ENCODE measurements at regions not wholly inside any gene's neighbourhood (a gene's known extent, or its start where the extent isn't known, plus 50 kb on each side); places are given as distances from the start of the nearest gene placed in this dataset.

DNA sequence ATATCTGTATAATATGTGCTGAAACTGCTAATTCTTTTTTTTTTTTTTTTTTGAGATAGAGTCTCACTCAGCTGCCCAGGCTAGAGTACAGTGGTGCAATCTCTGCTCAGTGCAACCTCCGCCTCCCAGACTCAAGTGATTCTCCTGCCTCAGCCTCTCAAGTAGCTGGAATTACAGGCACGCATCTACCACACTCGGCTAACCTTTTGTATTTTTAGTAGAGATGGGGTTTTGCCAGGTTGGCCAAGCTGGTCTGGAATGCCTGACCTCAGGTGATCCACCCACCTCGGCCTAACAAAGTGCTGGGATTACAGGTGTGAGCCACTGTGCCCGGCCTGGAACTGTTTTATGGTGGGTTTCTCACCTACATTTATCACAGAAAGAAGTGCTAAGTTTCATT is 307.8 kb upstream of the STT3B start:
- no peak for DNase-seq (ENCODE audit: low read depth)

DNA sequence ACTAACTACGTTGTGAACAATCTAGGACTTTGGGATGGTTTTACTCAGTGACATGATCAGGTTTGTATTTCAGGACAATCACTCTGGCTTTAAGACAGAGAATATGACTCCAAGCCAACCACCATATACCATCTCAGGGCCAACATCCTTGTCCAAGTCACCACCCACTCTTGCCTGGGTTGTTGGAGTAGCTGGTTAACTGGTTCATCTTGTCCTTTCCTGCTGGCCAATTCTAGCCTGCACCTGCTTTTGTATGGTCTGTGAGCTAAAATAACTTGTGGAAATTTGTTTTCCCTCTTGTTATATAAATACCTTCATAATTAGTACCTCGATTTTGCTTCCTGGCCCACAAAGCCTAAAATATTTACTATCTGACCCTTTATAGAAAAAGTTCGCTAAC is 306.8 kb upstream of the STT3B start:
- DNase-seq (ENCODE audit: low read depth) = no peak

DNA sequence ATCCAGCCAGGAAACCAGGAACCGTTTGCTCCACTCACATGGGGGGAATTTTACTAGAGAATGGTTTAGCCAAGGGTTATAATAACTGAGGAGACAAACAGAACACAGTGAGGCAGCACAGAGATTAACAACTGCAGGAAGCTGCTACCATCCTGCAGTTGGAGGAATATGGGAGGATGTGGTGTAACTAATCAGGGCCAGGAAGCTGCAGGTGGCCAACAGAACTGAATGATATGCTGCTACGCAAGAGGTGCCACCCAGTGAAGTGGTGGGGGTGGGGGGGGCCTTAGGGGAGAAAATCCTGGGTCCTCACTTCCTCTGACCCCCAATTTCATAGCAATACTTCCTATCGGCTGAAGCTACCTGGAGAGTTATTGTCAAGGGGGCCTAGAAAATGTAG is 306.4 kb upstream of the STT3B start:
- DNase-seq (ENCODE audit: low read depth) = no peak

DNA sequence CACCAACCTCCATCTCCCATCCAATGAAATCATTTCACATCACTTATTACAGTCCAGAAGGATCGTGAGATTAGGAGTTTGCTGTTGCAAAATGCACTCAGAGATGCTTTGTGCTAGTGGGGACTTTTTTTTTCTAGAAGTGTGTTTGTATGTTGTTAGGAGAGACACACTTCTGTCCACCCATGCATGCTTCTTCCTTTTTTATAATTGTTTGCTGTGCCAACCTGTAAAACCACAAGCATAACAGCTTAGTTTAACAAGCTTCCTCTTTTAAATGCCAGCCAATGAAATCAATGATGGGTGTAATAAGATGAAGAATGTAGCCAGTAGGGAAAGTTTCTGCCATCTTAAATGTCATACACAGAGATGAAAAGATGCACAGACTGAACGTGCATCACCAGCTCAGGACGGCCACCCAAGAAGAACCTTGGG is 305.6 kb upstream of the STT3B start:
- DNase-seq (ENCODE audit: low read depth) = no peak

DNA sequence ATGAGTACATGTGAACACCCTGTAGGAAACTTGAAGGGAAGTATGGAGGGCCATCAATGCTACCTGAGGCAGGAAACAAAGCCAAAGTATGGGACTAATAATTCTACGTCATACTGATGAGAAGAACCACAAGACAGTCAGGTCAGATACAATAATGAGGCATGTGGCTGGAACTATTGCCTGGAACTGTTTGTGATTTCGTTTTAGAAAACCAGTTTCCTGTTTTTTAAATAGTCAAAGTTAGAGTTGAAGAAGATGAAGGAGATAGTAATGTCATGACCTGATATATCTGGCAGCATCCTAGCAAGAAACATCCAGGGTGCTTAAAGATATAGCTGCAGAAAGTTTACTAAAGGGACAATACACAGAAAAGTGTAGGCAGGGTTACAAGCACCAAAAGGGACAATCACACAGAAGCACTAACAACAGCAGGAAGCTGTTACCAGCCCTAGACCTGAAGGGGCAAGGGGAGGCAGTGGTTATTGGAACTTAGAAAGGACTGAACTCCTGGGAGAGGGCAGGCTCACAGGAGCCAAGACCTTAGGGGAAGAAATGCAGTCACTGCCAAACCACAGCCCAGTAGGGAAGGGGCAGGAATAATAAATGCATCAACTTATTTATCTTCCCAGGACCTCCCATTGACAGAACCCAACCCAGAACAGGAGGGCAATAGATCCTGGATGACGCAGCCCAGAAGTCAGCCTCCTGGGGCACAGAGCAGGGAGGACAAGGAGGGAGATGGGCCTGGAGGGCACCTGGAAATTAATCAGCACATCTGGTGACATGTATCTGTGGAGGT is 302.1 kb upstream of the STT3B start:
- DNase-seq (ENCODE audit: low read depth) = no peak

DNA sequence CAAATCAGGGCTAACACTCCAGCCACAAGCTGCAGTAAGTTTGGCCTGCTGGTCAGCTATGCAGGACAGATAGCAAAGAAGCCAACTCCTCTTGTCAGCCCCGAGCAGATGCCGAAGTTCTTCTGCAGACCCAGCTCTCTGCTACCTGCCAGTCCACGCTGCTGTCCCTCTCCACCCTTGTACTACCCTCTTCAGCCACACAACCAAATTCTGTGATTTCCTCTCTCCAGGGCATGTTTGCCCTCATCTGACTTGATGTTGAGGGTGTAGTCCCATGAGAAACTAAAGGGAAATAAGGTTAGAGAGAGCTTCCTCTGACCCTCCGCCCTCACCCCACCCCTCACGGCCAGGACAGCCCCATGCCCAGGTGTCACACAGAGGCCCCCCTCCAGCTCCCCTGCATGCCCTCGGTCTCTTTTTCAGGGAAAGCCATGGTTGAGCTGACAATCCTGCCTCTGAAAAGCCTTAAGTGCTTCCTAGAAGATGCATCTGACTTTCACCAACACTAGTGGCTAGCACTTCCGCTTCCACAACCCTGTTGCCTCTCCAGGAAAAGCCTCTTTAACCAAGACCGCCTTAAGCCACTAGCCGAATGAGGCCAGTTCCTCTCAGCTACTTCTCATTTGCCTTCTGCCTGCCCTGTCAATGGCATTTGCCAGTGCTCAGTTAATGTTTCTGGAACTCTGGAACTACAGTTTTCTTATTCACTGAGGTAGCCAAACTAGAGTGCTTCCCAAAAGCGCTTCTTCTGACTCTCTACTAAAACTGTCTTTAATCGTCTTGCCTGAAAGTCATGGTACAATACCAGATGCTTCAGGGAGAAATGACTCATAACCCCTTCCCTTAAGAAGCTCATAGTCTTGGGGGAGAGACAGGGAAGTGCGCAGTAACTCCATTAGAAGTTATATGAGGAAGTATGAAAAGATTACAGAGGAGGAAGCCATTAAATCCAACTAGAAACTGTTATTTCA is 300.4 kb upstream of the STT3B start:
- no peak for DNase-seq (ENCODE audit: low read depth)

DNA sequence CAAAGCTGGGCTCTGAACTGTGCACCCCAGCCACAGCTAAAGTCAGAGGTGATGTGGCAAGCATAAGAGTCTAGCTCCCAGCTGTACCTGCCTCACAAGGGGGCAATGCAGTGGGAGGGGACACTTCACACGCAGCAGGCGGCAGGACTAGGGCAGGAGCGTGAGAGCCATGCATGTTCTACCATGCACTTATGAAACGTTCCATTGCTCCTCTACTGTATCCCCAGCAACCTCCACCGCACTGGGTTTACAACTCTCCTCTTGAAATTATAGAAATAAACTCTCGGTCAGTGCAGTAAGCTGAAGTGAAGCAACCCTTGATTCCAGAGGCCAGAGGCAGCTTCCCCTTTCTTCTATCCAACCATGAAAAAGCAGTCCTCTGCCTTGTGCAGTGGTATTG is 298.6 kb upstream of the STT3B start:
- DNase-seq (ENCODE audit: low read depth) = no peak

DNA sequence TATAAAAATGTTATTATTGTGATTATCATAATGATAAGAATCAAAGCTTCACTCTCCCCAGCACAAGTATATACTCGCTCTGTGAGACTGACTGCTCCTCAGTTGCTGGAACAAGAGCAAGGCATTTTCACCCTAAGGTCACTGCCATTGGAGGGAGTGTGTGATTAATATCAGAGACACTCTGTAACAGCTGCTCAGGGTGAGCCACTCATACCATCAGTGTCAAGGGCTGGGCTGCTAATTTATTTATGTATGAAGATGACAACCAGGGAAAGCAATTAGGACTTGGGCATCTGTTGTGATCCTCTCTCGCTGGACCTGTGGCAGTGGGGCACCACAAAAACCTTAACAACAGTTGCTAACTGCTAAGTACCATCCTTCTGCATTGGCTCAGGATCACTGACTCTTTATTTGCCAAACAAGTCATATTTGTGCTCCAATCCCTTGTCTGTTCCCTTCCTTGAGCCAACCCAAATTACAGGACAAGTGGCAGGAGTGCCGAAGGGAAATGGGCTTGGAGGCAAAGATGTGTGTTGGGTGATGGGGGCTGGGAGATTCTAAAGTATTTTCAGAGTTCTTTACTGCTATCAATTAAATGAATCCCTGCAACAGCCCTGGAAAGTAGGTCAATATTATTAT is 297.5 kb upstream of the STT3B start:
- no peak for DNase-seq (ENCODE audit: low read depth)

DNA sequence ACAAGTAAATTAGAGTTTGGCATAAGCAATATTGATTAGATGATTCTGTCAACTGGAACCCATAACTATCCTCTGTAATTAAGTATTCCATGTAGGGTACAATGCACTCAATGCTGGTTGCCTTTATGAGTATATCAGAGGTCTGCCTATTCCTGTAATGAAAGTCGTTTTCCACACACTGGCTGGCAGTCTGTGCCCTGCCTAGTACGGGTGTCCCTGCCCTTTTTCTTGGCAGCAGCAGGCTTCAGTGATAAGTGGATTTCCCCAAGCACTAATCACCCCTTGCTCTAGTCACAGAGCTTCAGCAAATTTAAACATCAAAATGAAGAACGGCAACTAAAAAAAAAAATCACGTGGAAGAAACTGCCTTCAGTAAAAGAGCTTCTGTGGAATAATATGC is 294.8 kb upstream of the STT3B start:
- no peak for DNase-seq (ENCODE audit: low read depth)

DNA sequence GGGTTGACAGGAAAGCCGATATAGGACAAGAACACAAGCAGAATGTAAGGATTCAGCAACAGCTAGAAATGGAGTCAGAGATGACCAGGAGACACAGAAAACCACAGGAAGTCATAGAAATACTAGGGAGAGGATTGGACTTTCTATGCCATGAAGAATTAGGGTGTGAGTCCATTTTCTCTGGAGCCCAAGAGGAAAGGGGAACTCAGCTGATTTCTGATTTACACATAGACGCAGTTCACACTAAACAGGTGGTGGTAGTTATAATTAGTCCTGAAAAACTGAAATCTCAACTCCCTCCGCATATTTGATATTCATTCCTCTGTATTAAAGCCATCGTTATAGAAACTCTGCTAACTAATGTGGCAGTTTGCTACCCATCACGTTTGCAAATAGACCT is 292.7 kb upstream of the STT3B start:
- DNase-seq (ENCODE audit: low read depth) = no peak

DNA sequence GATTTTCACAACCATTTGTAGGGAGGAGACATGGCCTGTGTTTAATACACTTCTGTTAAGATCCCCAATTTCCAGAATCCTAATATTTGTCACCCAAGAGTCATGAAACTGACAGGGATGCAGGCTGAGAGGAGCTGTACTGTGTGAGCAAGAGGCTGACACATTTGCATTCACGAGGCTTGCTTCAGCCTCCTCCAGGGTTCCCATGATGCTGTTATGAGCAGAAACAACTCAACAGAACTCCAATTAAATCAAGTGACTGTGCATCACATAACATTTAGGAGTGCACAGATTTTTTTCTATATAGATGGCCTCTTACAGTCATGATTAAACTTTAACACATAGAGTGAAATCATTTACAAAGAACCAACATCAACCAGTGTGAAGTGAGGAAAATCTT is 292.3 kb upstream of the STT3B start:
- DNase-seq (ENCODE audit: low read depth) = no peak

DNA sequence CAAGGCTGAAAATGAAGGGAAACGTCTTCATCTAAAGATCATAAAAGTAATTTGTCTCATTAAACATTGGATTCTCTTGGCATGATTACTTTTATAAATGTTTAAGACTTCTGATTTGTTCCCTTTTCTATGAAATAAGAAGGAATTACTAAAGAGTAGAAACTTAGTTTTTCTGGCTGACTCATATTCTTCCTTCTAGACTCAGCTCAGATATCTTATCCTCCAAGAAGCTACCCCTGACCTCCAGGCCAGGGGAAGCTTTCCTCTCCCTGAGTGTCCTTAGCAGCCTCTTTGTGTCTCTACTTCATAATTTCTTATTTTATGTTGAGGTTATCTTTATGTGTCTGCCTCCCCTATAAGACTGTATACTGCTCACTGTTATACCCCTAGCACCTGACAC is 291.9 kb upstream of the STT3B start:
- DNase-seq (ENCODE audit: low read depth) = no peak

DNA sequence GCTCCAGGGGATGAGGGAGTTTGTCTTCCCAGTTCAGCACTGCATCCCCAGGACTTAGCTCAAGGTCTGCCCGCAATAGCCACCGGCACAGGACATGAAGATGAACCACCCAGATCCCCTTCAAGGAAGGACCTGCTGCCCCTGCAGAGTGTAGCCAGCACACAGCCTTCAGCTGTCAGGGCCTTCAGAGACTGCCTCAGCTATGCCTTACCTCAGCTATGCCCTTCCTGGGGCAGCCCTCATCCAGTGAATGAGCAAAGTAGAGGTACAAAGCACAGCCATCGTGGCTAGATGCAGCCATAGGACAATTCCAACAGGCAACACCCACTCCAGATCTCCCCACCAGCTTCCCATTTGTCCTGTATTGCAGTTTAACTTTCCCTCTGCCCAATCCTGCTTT is 291.2 kb upstream of the STT3B start:
- DNase-seq (ENCODE audit: low read depth) = no peak

DNA sequence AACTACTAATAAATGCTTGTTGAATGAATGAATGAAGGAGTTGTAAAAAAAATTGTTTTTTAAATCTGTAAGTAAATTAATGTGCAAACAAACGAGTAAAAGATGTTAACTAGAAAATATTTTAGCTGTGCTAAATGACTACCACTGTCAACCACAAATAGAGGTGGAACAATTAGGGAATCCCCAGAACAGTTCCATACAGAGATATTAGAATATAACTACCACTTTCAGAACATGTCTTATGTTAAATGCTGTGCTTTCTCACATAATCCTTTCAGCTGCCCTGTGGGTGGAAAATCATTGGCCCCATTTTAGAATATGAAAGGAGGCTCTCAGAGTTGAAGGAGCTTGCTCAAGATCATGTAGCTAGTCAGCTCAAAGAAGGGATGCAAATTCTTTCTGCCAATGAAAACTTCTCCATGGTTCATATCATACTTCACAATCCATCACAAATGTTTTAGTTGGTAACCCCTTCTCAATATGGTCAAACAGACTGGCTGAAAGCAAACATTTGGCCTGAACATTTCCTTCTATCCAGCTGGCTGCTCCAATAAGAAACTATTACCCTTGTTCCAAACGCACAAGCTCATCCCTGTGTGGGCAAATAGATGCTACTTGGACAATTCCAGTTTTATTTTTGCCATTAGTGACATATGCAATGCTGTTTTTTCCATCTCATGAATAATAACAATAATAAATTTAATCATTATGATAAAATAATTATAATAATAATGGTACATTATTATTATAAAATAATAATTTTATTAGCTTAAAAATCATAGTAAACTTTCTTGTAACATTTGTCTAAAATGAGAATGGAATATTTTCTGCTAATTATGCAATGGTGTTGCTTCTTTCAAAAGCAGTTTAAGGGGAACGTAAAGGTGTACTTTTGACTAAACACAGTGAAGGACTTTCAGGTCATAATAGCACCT is 290.4 kb upstream of the STT3B start:
- DNase-seq (ENCODE audit: low read depth) = no peak

DNA sequence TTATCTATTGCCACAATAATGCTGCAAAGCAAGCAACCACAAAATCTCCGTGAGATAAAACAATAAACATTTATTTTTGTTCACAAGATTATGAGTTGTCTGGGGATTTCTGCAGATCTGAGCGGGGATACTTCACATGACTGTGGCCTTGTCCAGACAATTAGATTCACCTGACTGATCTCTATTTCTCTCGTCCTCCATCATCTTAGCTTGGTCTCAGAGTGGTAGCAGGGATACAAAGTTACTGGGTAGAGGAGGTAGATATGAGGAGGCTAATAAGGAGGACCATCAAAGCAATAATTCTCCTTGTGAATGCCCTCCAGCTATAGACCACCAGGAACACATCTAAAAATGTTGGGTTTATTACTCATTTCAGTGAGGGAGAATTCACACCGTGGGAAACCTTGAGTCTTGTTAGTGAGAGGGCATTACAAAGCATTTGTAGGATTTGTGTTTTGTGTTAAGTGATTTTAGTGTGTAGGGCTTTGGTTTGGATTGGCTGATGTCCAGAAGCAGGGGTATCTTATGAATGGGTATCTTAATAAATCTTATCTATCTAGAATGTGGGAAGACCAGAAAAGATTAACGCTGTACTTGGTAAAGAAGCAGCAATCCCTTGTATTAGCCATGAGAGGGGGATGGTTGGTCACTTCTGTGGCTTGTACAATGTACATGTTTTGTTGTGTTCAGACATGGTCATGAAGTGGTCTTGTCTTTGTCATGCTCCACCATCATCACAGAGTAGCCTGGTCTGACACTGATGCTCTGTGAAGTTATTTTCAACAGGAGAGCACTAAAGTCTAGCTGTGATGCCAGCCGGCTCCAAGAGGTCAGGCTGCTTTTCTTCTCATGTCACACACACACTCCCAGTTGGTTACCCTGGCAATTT is 287.6 kb upstream of the STT3B start:
- DNase-seq (ENCODE audit: low read depth) = no peak

DNA sequence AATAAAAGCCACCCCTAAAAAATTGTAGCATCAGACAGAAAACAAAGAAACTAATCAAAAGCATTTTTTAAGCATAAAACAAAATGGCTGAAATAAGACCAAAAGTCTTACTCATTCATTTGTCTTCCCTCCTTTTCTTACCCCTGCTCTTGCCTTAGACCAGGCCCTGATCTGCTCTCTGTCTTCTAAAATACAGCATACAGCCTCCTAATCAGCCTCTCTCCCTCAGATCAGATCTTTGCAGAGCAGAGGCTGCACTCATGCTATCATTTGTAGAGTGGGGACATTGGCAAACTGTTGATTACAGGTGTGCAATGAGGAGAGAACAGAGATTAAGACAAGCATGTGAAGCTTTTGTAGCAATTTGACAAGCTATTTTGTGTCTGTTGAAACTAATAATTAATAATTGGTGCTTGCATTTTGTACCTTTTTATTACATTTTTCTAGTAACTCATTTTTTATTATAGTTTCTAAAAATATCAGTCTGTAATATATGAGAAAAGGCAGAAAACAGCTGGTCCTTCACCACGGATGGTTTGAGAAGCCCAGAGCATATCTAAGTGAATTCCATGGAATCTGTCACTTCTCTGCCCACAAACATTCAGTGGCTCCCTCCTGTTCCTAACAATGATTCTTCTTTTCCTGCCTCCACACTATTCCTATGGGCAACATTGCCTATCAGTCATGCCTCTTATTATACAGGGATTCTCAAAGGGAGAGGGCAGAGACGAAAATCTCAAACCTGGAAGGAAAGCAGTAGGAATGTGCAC is 286.2 kb upstream of the STT3B start:
- no peak for DNase-seq (ENCODE audit: low read depth)

DNA sequence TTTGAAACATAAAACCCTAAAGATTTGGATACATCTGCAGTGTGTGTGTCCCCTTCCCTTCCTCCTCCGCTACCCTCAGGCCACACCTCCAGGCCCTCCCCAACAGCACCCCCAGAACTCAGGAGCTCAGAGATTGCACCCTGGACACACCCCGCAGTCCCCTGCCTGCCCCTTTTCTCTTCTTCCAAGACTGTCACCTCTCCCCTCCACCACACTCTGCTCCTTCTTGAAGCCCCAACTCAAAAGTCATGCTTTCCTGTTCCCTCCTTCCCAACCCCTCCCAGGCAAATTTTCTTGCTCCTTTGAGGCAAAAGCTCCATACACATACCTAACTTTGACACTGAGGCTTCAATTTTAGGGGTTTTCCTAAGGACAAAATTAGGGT is 285.7 kb upstream of the STT3B start:
- DNase-seq (ENCODE audit: low read depth) = no peak

DNA sequence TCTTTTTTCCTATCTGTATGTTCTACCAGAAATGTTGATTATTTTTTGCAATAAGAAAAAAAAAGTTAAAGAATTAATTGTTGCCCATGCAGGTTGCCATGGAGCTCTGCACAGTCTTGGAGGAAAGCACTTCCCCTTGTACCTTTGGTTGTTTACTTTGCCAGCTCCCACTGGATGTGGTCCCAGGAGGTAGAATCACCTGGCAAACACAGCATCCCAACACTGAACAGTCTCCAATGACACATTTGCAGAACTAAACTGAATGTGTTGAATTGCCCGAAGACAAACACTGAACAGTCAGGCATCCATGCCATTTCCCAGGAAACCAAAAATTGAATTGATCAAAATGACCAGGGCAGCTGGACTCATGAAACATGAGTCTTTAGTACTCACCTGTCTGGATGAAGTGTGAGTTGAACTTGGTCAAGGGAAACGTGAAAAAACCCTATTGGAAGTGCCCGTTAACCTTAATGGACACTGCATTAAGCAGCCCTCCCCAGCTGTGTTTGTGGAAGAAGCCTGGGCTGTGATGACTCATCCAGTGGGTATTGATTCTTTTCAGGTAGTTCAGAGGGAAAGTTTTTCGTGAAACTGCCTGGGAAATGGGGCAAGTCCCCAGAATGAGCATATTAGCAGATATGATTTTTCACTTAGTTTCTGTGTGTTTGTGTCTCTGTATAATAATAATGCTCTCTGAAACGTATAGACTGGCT is 284.7 kb upstream of the STT3B start:
- no peak for DNase-seq (ENCODE audit: low read depth)

DNA sequence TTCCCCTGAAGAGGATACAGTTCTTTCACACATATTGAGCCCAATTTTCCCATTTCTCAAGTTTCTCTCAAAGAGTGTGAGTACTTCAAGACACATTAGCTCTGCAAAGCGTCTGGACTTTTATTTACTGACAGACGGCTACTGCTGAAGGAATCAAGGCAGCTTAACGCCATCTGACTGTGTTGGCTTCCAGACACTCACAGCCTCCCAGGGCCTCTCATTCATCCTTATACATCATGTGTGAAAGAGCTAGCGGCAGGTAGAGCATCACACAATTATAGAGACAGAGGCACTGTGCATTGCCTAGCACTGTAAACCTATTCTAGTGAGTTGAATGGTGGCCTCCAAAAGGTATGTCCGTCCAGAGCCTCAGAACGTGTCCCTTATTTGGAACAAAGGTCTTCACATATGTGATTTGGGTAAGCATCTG is 284.1 kb upstream of the STT3B start:
- DNase-seq (ENCODE audit: low read depth) = no peak
